Breast epithelium (tissue), 4 donors: ENCODE measurements at regions not wholly inside any gene's neighbourhood (a gene's known extent, or its start where the extent isn't known, plus 50 kb on each side); places are given as distances from the start of the nearest gene placed in this dataset.
A peak's percentile ranks its signal among the peaks of the same experiment; 100 is the strongest.

Experiments used
- DNase-seq, 2 donors: peaks; one replicate each; pipeline ENCODE4 v3.0.0-alpha.2; 2019; ENCODE audit warnings: low spot score in 2 of 2
- H3K27ac ChIP-seq, 2 donors: fragments of 200-600 bp; sonication (generic) in 1 of 2; one replicate each; pipeline ENCODE4 v1.5.1; 2016 to 2019; ENCODE audit warnings: mild to moderate bottlenecking in 1 of 2
- H3K27me3 ChIP-seq, 2 donors: fragments of 200-600 bp; sonication (generic) in 1 of 2; one replicate each; pipeline versions ENCODE4 v1.5.1 to v1.6.0; 2017 to 2019; ENCODE audit warnings: control low read depth in 1 of 2, mild to moderate bottlenecking in 1 of 2
- H3K36me3 ChIP-seq: fragments of 200-600 bp; one replicate; pipeline ENCODE4 v1.5.1; 2019
- H3K4me1 ChIP-seq, 2 donors: fragments of 200-600 bp; sonication (generic); one replicate each; pipeline ENCODE4 v1.5.1; 2016 to 2019; ENCODE audit warnings: control low read depth in 1 of 2
- H3K4me3 ChIP-seq, 3 donors: fragments of 200-600 bp; sonication (generic); 1 replicate in 2 of 3; 2 replicates in 1 of 3; pipeline ENCODE4 v1.5.1; 2016 to 2019; ENCODE audit warnings: mild to moderate bottlenecking in 3 of 3, moderate library complexity in 2 of 3
- H3K9me3 ChIP-seq, 2 donors: fragments of 200-600 bp; sonication (generic) in 1 of 2; one replicate each; pipeline ENCODE4 v1.5.1; 2016 to 2019; ENCODE audit warnings: control low read depth in 1 of 2
- CTCF ChIP-seq, 3 donors: fragments of 450-650 bp; IDR thresholded peaks; one replicate each; pipeline ENCODE4 v1.5.1; 2016 to 2017; ENCODE audit warnings: antibody characterized with exemption in 3 of 3, mild to moderate bottlenecking in 3 of 3, moderate library complexity in 3 of 3
- POLR2A ChIP-seq: fragments of 450-650 bp; IDR thresholded peaks from one replicate; pipeline ENCODE4 v1.6.1; 2016; ENCODE audit warnings: antibody characterized with exemption, mild to moderate bottlenecking, moderate library complexity
- POLR2AphosphoS5 ChIP-seq, 3 donors: sonication (generic); formaldehyde crosslinking; IDR thresholded peaks; one replicate each; pipeline ENCODE4 v1.6.1; 2017; ENCODE audit warnings: antibody characterized with exemption in 3 of 3
- intact Hi-C: fragments of 100-400 bp; cut with DNase I; formaldehyde crosslinking; loops from one replicate; pipeline ENCODE4 v1.15.1; 2023; ENCODE audit warnings: low total_unique reads

GRCh38 chrX:140071037-140071436 is 105.7 kb upstream of the CXorf66 start:
- H3K27ac ChIP-seq: no peak overlapping the region
- H3K4me3 ChIP-seq: no peak overlapping the region
- intact Hi-C loops: no loop called here
- no peaks in the 10 kb centered on the region for H3K27me3 ChIP-seq
- TF ChIP-seq POLR2AphosphoS5 (IDR thresholded peaks at IDR 0.05) (no peak), POLR2A (no peak), CTCF (IDR thresholded peaks at IDR 0.05) (no peak)
- no peaks in the 10 kb centered on the region for H3K4me1 ChIP-seq
- H3K9me3 ChIP-seq: no peaks in the 10 kb centered on the region
- no peak for DNase-seq
- no peaks in the 10 kb centered on the region for H3K36me3 ChIP-seq

DNA sequence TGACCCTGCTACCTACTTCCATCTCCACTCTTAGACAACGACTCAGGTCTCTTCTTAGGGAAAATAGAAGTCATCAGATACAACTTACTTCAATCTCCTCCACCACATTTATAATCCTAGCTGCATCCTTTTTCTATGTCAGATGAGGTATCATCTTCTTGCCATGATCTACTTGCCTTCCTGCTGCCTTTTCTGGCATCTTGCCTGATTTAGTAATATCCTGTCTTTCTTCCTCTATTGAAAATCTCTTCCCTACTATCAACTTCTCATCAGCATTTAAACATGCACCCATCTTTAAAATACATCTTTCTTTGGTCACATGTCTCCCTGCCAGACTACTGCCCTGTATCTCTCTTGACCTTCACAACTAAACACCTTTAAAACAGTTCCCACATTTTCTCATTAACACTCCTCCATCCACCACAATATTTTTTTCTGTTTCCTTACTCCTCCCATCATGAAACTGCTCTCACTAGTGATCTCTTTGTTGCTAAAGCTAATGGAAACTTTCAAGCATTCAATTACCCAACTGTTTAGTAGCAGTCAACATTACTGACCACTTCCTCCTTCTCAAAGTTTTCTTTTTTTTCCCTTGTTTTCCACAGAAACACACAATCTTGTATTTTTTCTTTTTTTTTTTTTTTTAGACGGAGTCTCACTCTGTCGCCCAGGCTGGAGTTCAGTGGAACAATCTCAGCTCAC is 100.8 kb upstream of the CXorf66 start:
- Histone ChIP-seq H3K9me3 (no peaks in the 10 kb centered on the region), H3K27ac (no peak overlapping the region), H3K4me1 (no peaks in the 10 kb centered on the region), H3K36me3 (no peaks in the 10 kb centered on the region), H3K27me3 (peaks cover 0 to 7% of the 10 kb centered on the region in 2 donors), H3K4me3 (no peak overlapping the region)
- DNase-seq: no peak
- no peak for TF ChIP-seq CTCF (IDR thresholded peaks at IDR 0.05)
- TF ChIP-seq POLR2A: no peak
- no peak for TF ChIP-seq POLR2AphosphoS5 (IDR thresholded peaks at IDR 0.05)
- intact Hi-C loops: no loop called here

GRCh38 chrX:140064993-140065392 is 99.7 kb upstream of the CXorf66 start:
- intact Hi-C loops: no loop called here
- Histone ChIP-seq H3K27me3 (peaks cover 0 to 7% of the 10 kb centered on the region in 2 donors), H3K27ac (no peak overlapping the region), H3K9me3 (no peaks in the 10 kb centered on the region), H3K4me3 (no peak overlapping the region), H3K36me3 (no peaks in the 10 kb centered on the region), H3K4me1 (no peaks in the 10 kb centered on the region)
- DNase-seq: no peak
- TF ChIP-seq POLR2A (no peak), CTCF (IDR thresholded peaks at IDR 0.05) (no peak), POLR2AphosphoS5 (IDR thresholded peaks at IDR 0.05) (no peak)

DNA sequence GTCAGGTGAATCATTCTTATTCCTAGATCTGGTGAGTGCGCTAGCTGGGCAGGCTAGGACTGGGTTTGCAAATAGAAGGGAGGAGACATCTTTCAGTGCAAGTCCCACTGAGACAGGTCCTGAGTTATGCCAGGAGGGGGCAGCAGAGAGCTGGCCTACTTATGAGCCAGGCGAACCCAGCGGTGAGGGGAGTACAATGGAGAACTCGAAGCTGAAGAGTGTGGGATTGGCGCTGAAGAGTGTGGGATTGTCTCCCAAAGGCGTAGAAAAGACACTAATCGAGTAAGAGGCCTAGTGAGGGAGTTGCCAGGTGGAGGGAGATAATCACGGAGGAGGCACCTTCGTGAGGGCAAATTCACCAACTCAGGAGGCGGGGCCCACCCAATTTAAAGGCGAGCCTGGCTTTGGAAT is 91.7 kb upstream of the CXorf66 start:
- H3K4me3 ChIP-seq: no peak overlapping the region
- no peak overlapping the region for H3K27ac ChIP-seq
- no peaks in the 10 kb centered on the region for H3K36me3 ChIP-seq
- TF ChIP-seq CTCF (IDR thresholded peaks at IDR 0.05): peak in 2 of 3 donors; percentile 46 to 59
- no peak for TF ChIP-seq POLR2AphosphoS5 (IDR thresholded peaks at IDR 0.05)
- peaks cover 0 to 32% of the 10 kb centered on the region in 2 donors for H3K27me3 ChIP-seq
- no peaks in the 10 kb centered on the region for H3K9me3 ChIP-seq
- intact Hi-C loops: no loop called here
- no peaks in the 10 kb centered on the region for H3K4me1 ChIP-seq
- peak; percentile 40 to 53 for DNase-seq

DNA sequence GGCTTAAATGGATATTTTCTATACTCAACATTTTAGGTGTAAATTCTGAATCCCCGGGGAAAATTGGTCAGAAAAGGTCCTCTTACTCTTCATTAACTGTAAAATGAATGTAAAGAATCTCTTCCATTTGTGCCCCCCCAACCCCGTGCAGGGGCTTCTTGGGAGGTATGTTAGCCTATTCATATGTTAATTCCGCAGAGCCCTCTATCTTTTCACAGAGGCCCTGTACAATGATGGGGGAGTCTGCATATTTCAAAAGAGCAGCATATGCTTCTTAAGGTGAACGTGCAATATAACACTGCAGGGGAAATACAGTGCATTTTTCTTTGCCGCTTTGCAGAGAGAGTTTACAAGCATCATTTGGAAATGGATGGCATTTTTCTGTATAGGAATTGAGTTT is 88.5 kb upstream of the CXorf66 start:
- intact Hi-C loops: no loop called here
- no peak overlapping the region for H3K4me3 ChIP-seq
- no peaks in the 10 kb centered on the region for H3K4me1 ChIP-seq
- no peak for DNase-seq
- H3K27me3 ChIP-seq: peaks cover 0 to 36% of the 10 kb centered on the region in 2 donors
- H3K27ac ChIP-seq: no peak overlapping the region
- H3K36me3 ChIP-seq: no peaks in the 10 kb centered on the region
- H3K9me3 ChIP-seq: no peaks in the 10 kb centered on the region
- TF ChIP-seq POLR2AphosphoS5 (IDR thresholded peaks at IDR 0.05): no peak

DNA sequence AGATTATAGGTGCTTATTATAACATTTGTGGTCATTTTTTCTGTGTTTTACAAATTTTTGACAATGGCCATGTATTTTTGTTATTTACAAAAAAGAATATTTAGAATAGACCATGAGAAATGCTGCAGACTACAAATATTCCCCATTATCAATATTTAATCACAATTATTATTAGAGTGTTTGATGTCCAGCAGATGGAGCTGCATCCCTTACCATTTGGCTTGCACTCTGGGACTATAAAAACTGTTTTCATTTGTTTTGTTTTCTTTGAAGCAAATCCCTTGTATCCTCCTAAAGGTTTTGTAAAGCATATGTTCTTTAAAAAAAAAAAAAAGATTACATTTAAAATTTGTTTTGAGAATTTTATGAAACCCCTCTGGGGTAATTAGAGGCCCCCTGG is 85.6 kb upstream of the CXorf66 start:
- Histone ChIP-seq H3K27me3 (peaks cover 0 to 21% of the 10 kb centered on the region in 2 donors), H3K27ac (no peak overlapping the region), H3K4me1 (no peaks in the 10 kb centered on the region), H3K4me3 (no peak overlapping the region), H3K9me3 (no peaks in the 10 kb centered on the region), H3K36me3 (no peaks in the 10 kb centered on the region)
- no peak for DNase-seq
- intact Hi-C loops: no loop called here
- no peak for TF ChIP-seq CTCF (IDR thresholded peaks at IDR 0.05)
- TF ChIP-seq POLR2AphosphoS5 (IDR thresholded peaks at IDR 0.05): no peak
- no peak for TF ChIP-seq POLR2A
